ENCODE measurements at regions not wholly inside any gene's neighbourhood (a gene's known extent, or its start where the extent isn't known, plus 50 kb on each side); places are given as distances from the start of the nearest gene placed in this dataset.

DNA sequence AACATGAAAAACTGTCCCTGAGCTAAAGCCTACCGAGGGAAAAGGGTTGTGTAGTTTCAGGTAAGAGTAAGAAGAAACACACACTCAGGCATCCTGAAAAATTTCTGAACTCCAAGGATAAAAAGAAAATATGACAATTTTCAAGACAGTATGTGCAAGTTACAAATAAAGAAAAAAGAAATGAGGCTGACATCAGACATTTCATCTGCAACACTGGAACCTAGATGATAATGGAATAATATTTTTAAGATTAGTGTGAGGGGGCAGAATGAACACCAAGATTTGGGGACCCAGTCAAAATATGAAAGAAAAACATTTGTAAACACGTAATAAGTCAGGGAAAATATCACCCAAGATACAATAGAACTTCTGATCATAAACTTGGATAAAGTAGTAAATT is 135.9 kb upstream of the PSMD7 start:
- Histone ChIP-seq H3K36me3 (ENCODE audit: low read depth, low read length) (no peaks in the 10 kb centered on the region), H3K27me3 (ENCODE audit: low read length) (0 out of 2 replicates have a peak, but pooled peaks cover 1% of the 10 kb centered on the region), H4K20me1 (ENCODE audit: low read length) (no peaks in the 10 kb centered on the region), H3K4me2 (ENCODE audit: low read length) (no peak overlapping the region), H3F3A (ENCODE audit: low read length, unreplicated experiment) (no peaks in the 10 kb centered on the region), H3K4me3 (ENCODE audit: low read length) (no peak overlapping the region), H3K9me3 (ENCODE audit: low read length) (no peaks in the 10 kb centered on the region), H3K9me2 (replicated peaks; ENCODE audit: low read length) (no peaks in the 10 kb centered on the region), H2AFZ (ENCODE audit: low read length) (no peak overlapping the region), H3K4me1 (ENCODE audit: insufficient read depth, low read length) (no peaks in the 10 kb centered on the region), H3K27ac (ENCODE audit: low read length) (no peak overlapping the region), H3K9ac (ENCODE audit: low read length) (no peak overlapping the region), H3K79me2 (ENCODE audit: low read length) (no peaks in the 10 kb centered on the region)
- ATAC-seq (no peak), DNase-seq (no peak)
- POLR2A ChIA-PET (ENCODE audit: unreplicated experiment), result no interaction called here
- TF ChIP-seq, protein P1, sequence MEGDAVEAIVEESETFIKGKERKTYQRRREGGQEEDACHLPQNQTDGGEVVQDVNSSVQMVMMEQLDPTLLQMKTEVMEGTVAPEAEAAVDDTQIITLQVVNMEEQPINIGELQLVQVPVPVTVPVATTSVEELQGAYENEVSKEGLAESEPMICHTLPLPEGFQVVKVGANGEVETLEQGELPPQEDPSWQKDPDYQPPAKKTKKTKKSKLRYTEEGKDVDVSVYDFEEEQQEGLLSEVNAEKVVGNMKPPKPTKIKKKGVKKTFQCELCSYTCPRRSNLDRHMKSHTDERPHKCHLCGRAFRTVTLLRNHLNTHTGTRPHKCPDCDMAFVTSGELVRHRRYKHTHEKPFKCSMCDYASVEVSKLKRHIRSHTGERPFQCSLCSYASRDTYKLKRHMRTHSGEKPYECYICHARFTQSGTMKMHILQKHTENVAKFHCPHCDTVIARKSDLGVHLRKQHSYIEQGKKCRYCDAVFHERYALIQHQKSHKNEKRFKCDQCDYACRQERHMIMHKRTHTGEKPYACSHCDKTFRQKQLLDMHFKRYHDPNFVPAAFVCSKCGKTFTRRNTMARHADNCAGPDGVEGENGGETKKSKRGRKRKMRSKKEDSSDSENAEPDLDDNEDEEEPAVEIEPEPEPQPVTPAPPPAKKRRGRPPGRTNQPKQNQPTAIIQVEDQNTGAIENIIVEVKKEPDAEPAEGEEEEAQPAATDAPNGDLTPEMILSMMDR (conservative IDR thresholded peaks at IDR 0.05; ENCODE audit: low read depth, low read length), result no peak
- TF ChIP-seq EZH2 (IDR thresholded peaks at IDR 0.05; ENCODE audit: low read length, unreplicated experiment) (no peak), EZH2phosphoT487 (IDR thresholded peaks at IDR 0.05; ENCODE audit: borderline replicate concordance, low read length) (no peak)
- intact Hi-C loops (cut with micrococcal nuclease), result no loop called here
- BruUV-seq (replicated peaks), result no TSS peak
- CTCF ChIA-PET, result no interaction called here

DNA sequence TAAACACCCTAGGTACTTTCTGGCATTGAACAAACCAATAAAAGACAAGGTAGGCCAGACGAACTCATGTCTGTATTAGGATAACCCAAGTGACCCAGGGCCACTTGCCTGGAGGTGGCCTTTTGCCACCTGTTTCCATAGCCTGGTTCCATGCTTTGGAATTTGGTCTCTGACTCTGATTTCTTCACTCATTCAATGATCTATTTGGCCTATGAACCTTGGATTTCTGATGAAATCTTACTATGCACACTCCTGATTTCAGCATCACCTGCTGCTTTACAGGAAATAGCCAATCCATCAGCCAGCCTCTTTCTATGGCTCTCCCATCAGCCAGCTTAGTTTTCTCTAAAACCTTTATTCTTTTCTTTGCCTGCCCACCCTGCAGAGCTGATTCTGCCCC is 142.8 kb upstream of the PSMD7 start:
- TF ChIP-seq EZH2phosphoT487 (IDR thresholded peaks at IDR 0.05; ENCODE audit: borderline replicate concordance, low read length) (no peak), EZH2 (IDR thresholded peaks at IDR 0.05; ENCODE audit: low read length, unreplicated experiment) (no peak)
- TF ChIP-seq, protein P1 (conservative IDR thresholded peaks at IDR 0.05; ENCODE audit: low read depth, low read length), result no peak
- Histone ChIP-seq H4K20me1 (ENCODE audit: low read length) (no peaks in the 10 kb centered on the region), H3K79me2 (ENCODE audit: low read length) (no peaks in the 10 kb centered on the region), H3K27ac (ENCODE audit: low read length) (no peak overlapping the region), H3K4me2 (ENCODE audit: low read length) (no peak overlapping the region), H3K9me3 (ENCODE audit: low read length) (no peaks in the 10 kb centered on the region), H3K36me3 (ENCODE audit: low read depth, low read length) (no peaks in the 10 kb centered on the region), H3K9me2 (replicated peaks; ENCODE audit: low read length) (no peaks in the 10 kb centered on the region), H3K9ac (ENCODE audit: low read length) (no peak overlapping the region), H3K4me3 (ENCODE audit: low read length) (no peak overlapping the region), H3K27me3 (ENCODE audit: low read length) (no peaks in the 10 kb centered on the region), H3K4me1 (ENCODE audit: insufficient read depth, low read length) (no peaks in the 10 kb centered on the region), H2AFZ (ENCODE audit: low read length) (no peak overlapping the region), H3F3A (ENCODE audit: low read length, unreplicated experiment) (no peaks in the 10 kb centered on the region)
- intact Hi-C loops (cut with micrococcal nuclease), result no loop called here
- DNase-seq (no peak), ATAC-seq (no peak)
- BruUV-seq (replicated peaks), result no TSS peak
- ChIA-PET CTCF (no interaction called here), POLR2A (ENCODE audit: unreplicated experiment) (no interaction called here)

DNA sequence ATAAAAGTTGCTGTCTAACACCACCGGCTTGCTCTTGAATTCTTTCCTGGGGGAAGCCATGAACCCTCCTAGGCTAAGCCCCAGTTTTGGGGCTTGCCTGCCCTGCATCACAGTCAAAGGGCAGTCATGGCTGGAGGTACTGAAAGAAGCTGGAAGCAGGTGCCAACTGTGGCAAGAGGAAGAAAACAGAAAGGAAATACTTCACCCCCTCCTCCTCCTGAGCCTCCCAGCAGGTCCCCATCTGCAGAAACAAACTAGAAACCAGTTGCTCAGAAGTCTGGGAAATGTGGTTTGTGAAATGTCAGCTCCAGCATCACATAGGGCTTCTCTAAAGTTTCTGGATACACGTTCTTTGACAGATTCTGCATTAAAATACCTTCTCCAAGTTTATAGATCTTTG is 150.0 kb upstream of the PSMD7 start:
- BruUV-seq (replicated peaks), result no TSS peak
- H3K4me1 ChIP-seq (ENCODE audit: insufficient read depth, low read length), result no peaks in the 10 kb centered on the region
- no peak overlapping the region for H3K4me3 ChIP-seq (ENCODE audit: low read length)
- intact Hi-C loops (cut with micrococcal nuclease), result no loop called here
- ChIA-PET CTCF (no interaction called here), POLR2A (ENCODE audit: unreplicated experiment) (no interaction called here)
- no peaks in the 10 kb centered on the region for H3K27me3 ChIP-seq (ENCODE audit: low read length)
- H3K79me2 ChIP-seq (ENCODE audit: low read length), result no peaks in the 10 kb centered on the region
- TF ChIP-seq EZH2 (IDR thresholded peaks at IDR 0.05; ENCODE audit: low read length, unreplicated experiment) (no peak), EZH2phosphoT487 (IDR thresholded peaks at IDR 0.05; ENCODE audit: borderline replicate concordance, low read length) (no peak)
- TF ChIP-seq, protein P1 (conservative IDR thresholded peaks at IDR 0.05; ENCODE audit: low read depth, low read length), result no peak
- no peaks in the 10 kb centered on the region for H3K9me3 ChIP-seq (ENCODE audit: low read length)
- no peaks in the 10 kb centered on the region for H3K36me3 ChIP-seq (ENCODE audit: low read depth, low read length)
- no peaks in the 10 kb centered on the region for H3F3A ChIP-seq (ENCODE audit: low read length, unreplicated experiment)
- no peaks in the 10 kb centered on the region for H4K20me1 ChIP-seq (ENCODE audit: low read length)
- no peak overlapping the region for H2AFZ ChIP-seq (ENCODE audit: low read length)
- H3K27ac ChIP-seq (ENCODE audit: low read length), result no peak overlapping the region
- no peaks in the 10 kb centered on the region for H3K9me2 ChIP-seq (replicated peaks; ENCODE audit: low read length)
- H3K9ac ChIP-seq (ENCODE audit: low read length), result no peak overlapping the region
- ATAC-seq, result no peak
- H3K4me2 ChIP-seq (ENCODE audit: low read length), result no peak overlapping the region
- DNase-seq, result no peak

Measured in PC-3 (cell line).